Myocyte (in vitro differentiated cells): ENCODE measurements at regions not wholly inside any gene's neighbourhood (a gene's known extent, or its start where the extent isn't known, plus 50 kb on each side); places are given as distances from the start of the nearest gene placed in this dataset.
A peak's percentile ranks its signal among the peaks of the same experiment; 100 is the strongest.

ENCODE experiments used
- DNase-seq: peaks from one replicate; pipeline ENCODE4 v3.0.0-alpha.2; 2012; ENCODE audit warnings: low read depth

DNA sequence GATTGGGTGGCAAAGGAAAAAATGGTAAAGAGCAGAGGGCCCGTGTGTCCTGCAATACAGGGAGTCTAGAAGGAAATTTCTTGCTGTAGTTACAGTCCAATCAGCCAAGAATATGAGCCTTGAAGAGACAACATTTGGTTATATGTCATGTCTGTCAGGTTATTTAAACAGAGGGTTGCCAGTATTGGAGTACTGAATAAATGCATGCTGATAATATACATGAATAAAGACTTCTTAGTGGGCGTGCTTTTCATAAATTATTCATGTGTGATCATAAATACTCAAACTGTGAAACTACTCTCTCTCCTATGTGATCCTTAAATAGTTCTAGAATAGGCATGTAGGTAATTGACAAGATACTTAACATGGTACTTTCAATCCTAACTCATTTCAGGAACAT lies 249.0 kb downstream of the CRPPA start:
- DNase-seq, result no peak

DNA sequence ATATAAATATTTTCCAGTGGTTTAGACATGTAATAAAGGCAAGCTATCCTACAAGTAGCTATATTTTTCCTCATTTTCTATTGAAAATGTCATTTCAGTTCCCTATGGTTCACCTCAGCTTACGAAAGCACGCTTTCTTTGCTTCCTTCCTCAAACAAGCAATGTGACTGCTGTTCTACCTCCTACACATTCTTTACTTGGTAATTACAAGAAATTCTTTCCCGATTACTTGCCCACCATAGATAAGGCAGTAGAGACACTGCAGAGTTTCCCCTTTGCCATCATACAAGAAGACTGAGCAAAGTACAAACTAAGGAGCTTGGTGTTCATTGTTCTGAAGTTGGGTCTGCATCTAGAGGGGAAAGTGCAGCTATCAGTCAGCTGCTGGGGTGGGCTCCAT lies 249.4 kb downstream of the CRPPA start:
- no peak for DNase-seq

DNA sequence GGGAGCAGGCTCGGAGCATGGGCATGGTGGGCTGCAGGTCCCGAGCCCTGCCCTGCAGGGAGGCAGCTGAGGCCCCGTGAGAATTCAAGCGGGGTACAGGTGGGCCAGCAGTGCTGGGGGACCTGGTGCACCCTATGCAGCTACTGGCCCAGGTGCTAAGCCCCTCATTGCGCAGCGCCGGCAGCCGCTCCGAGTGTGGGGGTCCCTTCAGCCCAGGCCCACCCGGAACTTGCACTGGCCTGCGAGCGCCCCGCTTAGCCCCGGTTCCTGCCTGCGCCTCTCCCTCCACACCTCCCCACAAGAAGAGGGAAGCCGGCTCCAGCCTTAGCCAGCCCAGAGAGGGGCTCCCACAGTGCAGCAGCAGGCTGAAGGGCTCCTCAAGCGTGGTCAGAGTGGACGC lies 250.7 kb downstream of the CRPPA start:
- no peak for DNase-seq

DNA sequence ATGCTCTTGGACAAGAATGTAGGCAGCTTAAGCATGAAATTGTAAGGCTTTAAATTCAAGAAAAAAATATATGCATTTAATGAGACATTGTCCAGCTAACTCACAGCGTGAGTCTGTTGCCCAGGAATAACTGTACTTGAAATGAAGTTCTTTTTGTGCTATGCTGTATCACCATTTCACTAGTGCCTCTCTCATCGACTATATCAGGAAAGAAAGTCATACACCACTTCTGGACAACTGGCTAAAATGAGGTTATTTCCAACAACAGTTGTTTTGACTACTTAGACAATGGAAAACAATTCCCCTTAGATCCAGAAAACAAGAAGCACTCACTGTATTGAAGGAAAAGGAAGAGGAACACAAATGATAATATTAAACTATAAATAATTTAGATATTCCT lies 251.8 kb downstream of the CRPPA start:
- DNase-seq, result peak; percentile 80

DNA sequence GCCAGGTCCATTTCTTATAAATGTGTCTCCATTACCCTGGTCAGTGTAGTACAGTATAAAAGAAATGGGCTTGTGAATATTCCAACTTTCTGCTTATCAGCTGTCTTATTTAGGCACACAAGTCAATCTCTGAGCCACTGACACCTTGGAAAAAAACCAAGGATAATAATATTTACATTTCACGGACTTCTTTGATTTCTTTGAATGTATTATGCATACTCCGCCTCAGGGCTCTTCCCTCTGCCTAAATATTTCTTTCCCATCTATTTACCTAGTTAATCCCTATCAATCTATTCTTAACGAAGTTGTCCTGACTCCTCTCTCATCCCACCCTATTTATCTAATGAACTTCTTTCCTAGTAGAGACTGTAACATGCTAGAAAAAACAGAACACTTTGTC lies 253.8 kb downstream of the CRPPA start:
- no peak for DNase-seq

DNA sequence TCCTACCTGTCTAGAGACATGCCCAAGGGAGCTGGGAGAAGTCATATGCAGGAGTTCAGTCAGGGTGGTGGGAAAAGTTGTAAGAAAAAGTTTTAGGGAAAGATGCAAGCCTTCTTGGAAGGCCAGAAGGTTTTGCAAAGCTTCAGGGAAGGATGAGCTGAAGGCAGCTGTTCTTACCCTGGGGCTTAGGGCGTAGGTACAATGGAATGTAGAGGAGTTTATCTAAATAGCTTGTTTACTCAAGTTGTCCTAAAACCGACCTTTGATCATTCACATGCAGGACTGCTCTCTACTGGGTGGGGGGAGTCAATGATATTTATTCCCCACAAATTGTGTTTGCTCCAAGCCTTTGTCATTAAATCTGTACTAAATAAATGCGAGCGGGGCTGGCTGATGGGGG lies 277.0 kb downstream of the CRPPA start:
- DNase-seq, result no peak

DNA sequence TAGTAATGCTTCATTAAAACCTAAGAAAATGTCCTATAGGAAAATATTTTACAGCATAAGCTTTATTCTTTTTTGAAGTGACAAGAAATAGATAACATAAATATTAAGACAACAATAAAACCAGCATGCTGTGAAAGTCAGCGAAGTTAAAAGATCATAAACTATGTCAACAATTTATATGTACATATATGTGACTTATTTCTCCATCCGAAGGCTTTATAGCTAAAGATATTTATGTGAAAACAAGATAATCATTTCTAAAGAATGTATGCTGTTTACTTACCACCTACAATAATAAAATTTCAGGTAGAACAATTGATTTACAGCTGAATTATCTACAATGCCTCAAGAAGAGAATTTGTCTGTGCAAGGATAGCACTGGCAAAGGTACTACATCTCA lies 283.4 kb downstream of the CRPPA start:
- DNase-seq, result no peak

DNA sequence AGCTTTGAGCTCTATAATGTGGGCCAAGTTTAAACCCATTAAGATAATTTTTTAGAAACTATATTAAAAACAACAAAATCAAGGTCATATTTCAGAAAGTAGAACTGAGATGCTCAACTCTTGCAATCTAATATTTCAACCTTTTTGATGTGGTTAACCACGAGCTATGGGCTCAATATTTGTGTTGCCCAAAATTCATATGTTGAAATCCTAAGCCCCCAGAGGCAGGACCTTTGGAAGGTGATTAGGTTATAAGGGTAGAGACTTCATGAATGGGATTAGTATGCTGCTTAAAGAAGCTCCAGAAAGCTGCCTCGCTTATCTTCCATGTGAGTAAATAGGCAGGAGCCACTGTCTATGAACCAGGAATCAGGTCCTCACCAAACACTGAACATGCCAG lies 284.4 kb downstream of the CRPPA start:
- peak; percentile 60 for DNase-seq

DNA sequence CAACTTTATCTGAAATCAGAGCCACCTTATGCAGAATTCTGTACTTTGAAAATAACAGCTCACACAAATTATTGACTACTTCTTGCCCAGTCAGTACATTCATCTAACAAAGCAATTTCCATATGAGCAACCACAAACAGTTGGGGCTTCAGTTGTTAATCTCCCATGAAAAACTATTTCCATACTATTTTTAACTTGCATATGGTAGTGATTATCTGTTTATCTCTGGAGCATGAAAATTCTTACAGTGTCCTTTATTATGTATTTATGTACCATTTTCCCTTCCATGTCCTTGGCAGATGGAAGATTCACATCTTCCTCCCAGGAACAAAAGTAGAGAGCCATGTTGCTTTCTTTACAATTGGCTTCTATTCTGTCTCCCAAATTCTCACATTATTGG lies 285.7 kb downstream of the CRPPA start:
- DNase-seq, result no peak

DNA sequence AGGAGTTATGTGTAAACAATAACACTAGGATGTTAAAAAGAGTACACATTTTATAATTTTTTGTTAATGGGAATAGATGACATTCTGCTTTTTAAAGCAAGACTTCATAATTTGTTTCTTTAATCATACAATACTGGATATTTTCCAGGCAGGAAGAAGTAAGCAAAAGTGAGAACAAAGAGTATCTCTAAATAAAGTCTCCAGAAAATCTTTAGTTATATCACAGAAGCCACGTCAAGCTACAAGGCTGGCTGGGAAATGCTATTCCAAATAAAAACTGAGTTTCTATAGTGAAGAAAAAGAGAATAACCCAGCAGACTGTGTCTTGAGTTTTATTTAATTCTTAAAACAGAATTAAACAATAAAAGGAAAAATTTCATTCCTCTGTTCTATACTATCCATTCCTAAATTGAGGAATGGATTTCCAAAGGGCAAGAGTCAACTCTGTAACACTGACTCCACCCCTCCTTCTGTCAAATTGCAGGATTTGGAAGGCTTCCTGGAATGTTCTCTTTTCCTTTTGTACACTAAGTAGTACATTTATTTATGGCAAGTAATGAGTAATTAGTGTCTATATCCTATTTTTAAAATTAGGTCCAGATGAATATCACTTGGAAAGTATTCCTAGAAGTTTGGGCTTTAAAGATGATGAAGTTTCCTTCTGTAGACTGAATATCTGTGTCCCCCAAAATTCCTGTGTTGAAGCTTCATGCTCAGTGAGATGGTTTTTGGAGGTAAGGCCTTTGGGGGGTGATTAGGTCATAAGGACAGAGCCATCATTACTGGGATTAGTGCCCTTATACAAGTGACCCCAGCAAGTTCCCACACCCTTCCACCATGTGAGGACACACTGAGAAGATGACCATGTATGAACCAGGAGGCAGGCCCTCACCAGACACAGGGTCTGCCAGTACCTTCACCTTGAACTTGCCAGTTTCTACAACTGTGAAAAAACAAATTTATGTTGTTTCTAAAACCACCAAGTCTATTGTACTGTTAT lies 290.9 kb downstream of the CRPPA start:
- peak; percentile 55 for DNase-seq

DNA sequence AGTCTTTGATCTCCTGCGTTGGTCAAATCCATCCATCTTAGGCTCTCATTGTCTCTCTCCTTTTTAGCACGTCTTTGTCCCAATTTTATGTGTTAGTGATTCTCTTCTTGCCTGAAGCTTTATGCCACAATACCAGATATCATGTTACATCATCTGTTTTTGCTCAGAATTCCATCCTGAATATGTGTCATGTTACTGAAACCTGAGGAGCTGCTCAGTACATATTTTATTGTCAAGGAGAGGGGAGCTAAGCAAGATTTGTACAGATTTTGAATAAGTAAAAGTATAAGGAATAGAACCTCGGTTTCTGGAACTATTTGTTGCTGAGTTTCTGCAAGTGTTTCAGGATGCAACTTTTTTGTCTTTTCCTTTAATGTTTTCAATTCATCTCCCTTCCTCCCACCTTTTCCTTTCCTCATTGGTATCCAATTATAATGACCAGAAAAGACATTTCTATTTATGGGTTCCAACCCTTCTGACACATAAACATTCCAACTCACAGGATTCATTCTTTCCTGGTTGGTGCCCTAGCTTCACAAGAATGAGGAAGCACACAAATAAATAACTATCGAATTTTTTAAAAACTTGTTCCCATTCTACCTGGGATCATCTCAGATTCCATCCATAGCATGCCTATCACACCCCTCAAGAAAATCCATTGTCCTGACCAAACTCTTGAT lies 291.8 kb downstream of the CRPPA start:
- peak; percentile 91 for DNase-seq

DNA sequence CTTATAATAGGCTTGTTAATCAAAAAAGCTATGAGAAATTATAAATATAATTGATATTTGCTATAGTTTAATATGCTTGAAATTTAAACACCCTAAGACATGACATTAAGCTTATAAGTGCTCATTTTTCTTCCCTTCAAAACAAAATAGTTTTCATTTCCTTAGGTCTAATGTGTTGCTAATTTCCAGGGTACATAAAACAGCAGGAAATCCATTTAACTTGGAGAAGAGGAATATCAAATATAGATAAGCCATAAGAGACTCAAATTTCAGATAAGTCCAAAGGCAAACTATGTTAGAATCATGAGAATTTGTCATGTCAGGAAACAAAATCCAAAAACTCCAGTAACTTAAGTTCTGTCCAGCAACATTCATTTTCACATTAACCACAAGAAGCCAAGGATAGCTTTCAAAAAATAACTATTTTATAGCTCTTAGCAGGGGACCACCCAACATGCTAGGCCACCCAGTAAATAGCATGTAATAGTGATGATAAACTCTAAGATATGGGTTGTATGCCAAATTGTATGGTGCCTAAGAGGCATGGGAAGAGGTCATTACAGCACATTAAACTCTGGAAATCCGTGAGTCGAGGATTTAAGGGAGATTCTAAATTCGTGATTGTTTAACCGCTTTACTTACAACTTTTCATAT lies 298.1 kb downstream of the CRPPA start:
- DNase-seq, result no peak

DNA sequence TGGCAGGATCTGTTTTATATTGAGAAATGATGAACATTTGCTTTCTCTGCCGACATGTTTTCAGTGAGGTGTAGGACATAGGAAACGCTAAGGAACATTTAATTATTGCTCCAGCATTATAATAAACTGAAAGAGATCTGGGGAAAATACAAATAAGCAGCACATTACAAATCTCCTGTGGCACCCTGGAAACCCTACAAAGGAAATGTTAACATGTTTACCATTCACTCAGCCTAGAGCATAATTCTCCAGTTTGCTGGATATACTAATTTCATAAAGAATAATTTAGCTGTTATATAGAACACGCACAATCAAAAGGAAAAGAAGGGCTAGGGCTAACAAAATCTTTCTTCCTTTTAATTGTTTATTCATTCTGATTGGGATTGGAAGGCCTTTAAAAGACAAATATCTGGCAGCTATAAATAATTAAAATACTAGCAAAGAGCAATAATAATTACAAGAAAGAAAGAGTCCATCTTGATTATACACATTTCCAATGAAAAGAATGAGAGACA lies 299.4 kb downstream of the CRPPA start:
- no peak for DNase-seq

DNA sequence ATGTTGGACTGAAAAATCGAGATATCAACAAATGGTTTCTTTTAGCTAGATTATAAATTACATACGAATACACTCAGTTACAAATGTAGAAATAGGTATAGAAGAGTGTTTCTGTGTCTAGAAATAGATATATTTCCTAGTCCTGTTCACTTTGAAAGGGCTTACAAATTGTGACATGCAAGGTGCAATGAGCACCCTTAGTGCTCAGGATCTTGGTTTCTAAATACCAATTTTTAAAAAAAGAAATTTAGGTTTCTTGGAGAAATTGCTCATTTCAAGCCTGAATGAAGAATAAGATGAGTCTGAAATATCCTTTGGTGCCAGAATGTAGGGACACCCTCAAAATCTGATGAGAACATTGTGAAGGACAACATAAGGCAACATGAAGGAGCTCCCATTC lies 306.0 kb downstream of the CRPPA start:
- DNase-seq, result no peak

DNA sequence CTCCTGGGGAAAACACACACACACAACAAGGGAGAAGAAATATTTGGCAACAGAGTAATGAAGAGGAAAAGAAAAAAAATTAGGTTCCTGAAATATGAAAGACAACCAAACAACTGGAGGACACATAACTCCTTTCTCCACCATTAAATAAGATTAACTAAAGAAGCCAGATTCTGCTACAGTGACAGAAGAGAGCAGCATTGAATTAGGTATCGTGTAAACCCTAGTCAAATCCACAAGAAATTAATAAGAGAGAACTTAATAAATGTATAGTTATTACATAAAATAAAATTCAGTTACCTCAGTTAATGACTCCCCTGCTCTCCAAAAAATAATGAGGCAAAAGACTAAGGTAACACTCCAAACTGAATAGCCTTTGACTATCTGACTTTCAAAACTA lies 306.7 kb downstream of the CRPPA start:
- DNase-seq, result peak; percentile 40

DNA sequence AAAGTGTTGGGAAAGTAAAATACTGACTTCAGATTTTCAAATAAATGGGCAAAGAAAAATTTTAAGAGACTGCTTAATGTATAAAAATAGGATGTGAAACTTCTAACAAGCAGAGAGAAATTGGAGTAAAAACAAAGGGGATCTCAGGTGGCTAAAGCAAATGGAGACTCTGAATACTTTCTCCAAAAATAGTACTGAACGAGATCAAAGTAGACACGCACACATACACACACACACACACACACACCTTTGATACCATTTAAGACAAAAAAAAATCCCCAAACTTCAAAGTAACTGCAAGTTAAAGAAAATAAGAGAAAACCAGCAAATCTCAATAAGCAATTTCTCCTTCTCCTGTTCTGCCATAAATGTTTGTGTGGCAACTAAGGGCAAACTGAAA lies 307.3 kb downstream of the CRPPA start:
- DNase-seq, result no peak

DNA sequence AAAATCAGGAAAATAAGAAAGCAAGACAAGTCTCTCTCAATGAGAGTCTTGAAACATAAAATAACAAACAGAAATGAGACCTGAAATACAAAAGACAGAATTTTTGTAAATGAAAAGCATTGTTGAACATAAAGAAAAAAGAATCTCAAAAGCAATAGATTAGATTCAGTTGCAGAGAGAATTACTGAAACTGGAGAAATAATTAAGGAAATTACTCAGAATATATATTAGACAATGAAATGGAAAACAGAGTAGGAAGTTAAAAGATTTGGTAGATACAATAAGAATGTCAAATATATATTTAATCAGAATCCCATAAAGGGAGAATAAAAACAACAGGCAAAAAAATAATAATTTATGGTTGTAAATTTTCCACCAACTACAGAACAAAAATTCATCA lies 308.3 kb downstream of the CRPPA start:
- DNase-seq, result no peak

DNA sequence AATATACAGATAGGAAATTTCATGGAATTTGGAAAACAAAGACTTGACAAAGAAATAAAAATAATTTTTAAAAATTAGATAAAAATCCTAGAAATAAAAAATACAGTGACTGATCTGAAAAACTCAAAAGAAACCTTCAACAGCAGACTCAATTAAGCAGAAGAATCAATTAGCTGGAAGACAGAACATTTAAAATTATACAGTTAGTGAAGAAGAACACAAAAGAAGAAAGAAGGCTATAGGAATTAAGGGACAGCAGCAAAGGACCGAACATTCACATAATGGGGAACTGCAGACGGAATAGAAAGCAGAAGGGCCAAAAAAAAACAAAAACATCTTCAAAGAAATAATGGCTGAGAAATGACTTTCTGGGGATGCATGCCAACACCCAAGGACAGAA lies 314.5 kb downstream of the CRPPA start:
- DNase-seq, result no peak

DNA sequence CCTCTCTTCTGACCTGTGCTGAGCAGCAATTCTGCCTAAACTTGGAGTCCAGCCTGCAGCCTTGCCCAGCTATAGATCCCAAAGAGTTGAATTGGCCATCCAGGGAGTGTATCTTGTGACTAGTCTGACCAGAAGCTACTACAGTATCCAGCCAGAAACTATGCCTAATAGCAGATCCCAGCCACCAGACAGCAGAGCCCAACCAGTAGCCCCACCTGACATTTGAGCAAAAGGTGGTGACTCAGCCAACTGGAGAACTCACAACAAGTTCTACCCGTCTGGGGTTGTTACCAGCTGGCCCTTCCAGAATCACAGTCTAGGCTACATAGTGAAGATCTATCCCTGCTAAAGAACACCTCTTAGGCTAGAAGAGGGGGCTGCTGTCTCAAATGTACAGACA lies 315.0 kb downstream of the CRPPA start:
- no peak for DNase-seq

DNA sequence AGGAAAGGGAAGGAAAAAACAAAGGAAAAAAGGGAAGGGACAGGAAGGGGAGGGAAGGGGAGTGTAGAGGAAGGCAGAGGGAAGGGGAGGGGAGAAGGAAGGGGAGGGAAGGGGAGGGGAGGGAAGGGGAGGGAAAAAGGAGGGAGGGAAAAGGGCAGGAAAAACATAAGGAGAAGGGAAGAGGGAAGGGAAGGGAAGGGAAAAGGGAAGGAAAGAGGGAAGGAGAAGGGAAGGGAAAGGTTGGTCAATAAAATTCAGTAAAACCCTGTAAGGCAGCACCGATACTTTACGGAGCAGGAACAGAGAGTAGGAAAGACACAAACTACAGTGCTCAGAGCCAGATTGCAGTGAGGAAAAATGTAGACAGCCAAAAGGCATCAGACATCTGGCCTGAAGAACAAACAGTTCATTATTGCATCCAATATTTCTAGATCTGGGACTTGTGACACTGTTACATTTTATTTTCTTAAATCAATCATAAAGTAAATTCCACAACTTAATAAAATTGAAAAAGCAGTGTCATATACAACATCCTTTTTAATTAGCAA lies 322.0 kb downstream of the CRPPA start:
- DNase-seq, result no peak

DNA sequence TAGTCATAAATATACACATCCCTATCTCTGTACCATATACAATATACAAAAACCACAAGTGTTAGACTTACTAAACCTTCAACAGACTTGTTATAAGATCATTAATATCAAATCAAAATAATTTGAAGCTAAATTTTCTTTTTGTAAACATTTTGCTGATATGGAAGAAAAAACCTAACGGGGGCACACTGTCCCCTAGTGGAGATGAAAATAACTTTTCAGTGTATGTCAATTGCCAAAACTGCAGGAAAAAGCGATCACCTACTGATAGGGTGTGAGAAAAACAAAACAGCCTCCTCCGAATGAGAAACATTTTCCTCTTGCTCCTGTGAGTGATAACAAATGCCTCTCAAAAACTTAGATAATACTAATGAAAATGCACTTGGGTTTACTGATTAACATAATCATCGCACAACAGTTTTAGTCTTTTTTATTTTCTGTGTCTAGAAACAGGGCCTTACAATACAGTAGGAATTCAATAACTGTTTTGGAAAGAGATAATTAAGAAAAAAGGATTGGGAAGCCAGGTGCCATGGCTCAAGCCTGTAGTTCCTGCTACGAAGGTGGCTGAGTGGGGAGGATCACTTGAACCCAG lies 322.7 kb downstream of the CRPPA start:
- DNase-seq, result peak; percentile 33
